Endothelial cell of umbilical vein (primary cell): ENCODE measurements at regions not wholly inside any gene's neighbourhood (a gene's known extent, or its start where the extent isn't known, plus 50 kb on each side); places are given as distances from the start of the nearest gene placed in this dataset.

ENCODE experiments used
- BruUV-seq: library from RNA; stranded (reverse); fragments of 400-500 nt; replicated peaks from 2 replicates; lab custom pipeline; 2021; lab: Mats Ljungman, UMichigan
- CTCF ChIA-PET: fragments of 300-600, 350-600 bp; sonication (Branson Sonifier 250); formaldehyde crosslinking; loops from one replicate; lab custom pipeline; 2021; ENCODE audit warnings: antibody characterized with exemption, inconsistent platforms; lab: Charles Lee
- POLR2A ChIA-PET: fragments of 300-600, 350-600 bp; sonication (Branson Sonifier 250); formaldehyde crosslinking; loops from one replicate; lab custom pipeline; 2021; ENCODE audit warnings: antibody characterized with exemption, inconsistent platforms; lab: Charles Lee
- DNase-seq: peaks from one replicate; pipeline ENCODE4 v3.0.0-alpha.2; 2011; ENCODE audit warnings: low read depth, low spot score
- FAIRE-seq: peaks from 2 replicates; lab custom pipeline; 2011; peaks lifted over from hg19 to GRCh38; lab: Jason Lieb, UNC
- H2AFZ ChIP-seq: 2 replicates; pipeline ENCODE4 v1.6.0; 2012; ENCODE audit warnings: low read depth, low read length, control low read depth, inconsistent platforms
- H3K27ac ChIP-seq: 2 replicates; pipeline ENCODE4 v1.5.1; 2011; ENCODE audit warnings: low read depth, mild to moderate bottlenecking, control low read depth, low read length, moderate library complexity; ENCODE audit not compliant: insufficient read depth
- H3K27me3 ChIP-seq, 2 experiments: 2 replicates each; pipeline versions ENCODE4 v1.6.0 to v1.6.1; 2011; ENCODE audit warnings: low read length in 2 of 2, mixed read lengths in 1 of 2; ENCODE audit not compliant: control insufficient read depth in 2 of 2, insufficient read depth in 2 of 2
- H3K36me3 ChIP-seq, 2 experiments: 2 replicates in 1 of 2; 3 replicates in 1 of 2; pipeline ENCODE4 v1.5.1; 2011; ENCODE audit warnings: low read length in 2 of 2, mild to moderate bottlenecking in 1 of 2, moderate library complexity in 1 of 2; ENCODE audit not compliant: control insufficient read depth in 2 of 2, insufficient read depth in 2 of 2; ENCODE audit errors: extremely low read depth in 1 of 2
- H3K4me1 ChIP-seq: 3 replicates; pipeline ENCODE4 v1.5.1; 2011; ENCODE audit warnings: mild to moderate bottlenecking, low read length; ENCODE audit not compliant: control insufficient read depth, insufficient read depth; ENCODE audit errors: extremely low read depth
- H3K4me2 ChIP-seq: 2 replicates; pipeline ENCODE4 v1.6.1; 2011; ENCODE audit warnings: low read length, control low read depth, mixed read lengths; ENCODE audit not compliant: insufficient read depth
- H3K4me3 ChIP-seq, 3 experiments: fragments of 200-600 bp in 1 of 3; sonication (generic), shearing (Covaris generic) in 1 of 3; replicated peaks in 1 of 3; 2 replicates each; pipeline ENCODE4 v1.5.1; 2011 to 2016; ENCODE audit warnings: control low read depth in 3 of 3, low read length in 3 of 3, mild to moderate bottlenecking in 2 of 3, inconsistent platforms in 1 of 3, low read depth in 1 of 3, moderate library complexity in 1 of 3; ENCODE audit not compliant: insufficient read depth in 1 of 3
- H3K79me2 ChIP-seq: 2 replicates; pipeline ENCODE4 v1.6.0; 2012; ENCODE audit warnings: low read length, inconsistent platforms; ENCODE audit not compliant: control insufficient read depth, insufficient read depth
- H3K9ac ChIP-seq: replicated peaks from 2 replicates; pipeline ENCODE3; 2011; ENCODE audit warnings: low read length, control low read depth; ENCODE audit not compliant: insufficient read depth; ENCODE audit errors: extremely low read depth
- H3K9me1 ChIP-seq: replicated peaks from 3 replicates; pipeline ENCODE4 v1.6.0; 2011; ENCODE audit warnings: mild to moderate bottlenecking, low read length; ENCODE audit not compliant: control insufficient read depth, insufficient read depth; ENCODE audit errors: extremely low read depth
- H3K9me3 ChIP-seq: replicated peaks from 2 replicates; pipeline ENCODE4 v1.5.1; 2012; ENCODE audit warnings: low read length, inconsistent platforms; ENCODE audit not compliant: control insufficient read depth, insufficient read depth
- H4K20me1 ChIP-seq: replicated peaks from 2 replicates; pipeline ENCODE3; 2011; ENCODE audit warnings: mild to moderate bottlenecking, low read length; ENCODE audit not compliant: control insufficient read depth, insufficient read depth; ENCODE audit errors: extremely low read depth
- EZH2 ChIP-seq: IDR thresholded peaks from 2 replicates; pipeline ENCODE4 v1.6.1; 2012; ENCODE audit warnings: borderline replicate concordance, low read depth, mild to moderate bottlenecking, moderate library complexity, low read length, inconsistent platforms; ENCODE audit not compliant: severe bottlenecking
- FOS ChIP-seq: IDR thresholded peaks from 2 replicates; pipeline ENCODE4 v1.6.1; 2011; ENCODE audit warnings: mild to moderate bottlenecking, low read length, moderate library complexity, borderline replicate concordance; ENCODE audit not compliant: insufficient read depth
- GATA2 ChIP-seq: IDR thresholded peaks from 2 replicates; pipeline ENCODE4 v1.7.0; 2011; ENCODE audit warnings: low read depth, mild to moderate bottlenecking, moderate library complexity, mixed read lengths, low read length; ENCODE audit not compliant: insufficient read length, insufficient read depth
- JUN ChIP-seq: IDR thresholded peaks from 2 replicates; pipeline ENCODE4 v1.6.1; 2011; ENCODE audit warnings: borderline replicate concordance, low read depth; ENCODE audit not compliant: insufficient read length, insufficient read depth
- MYC ChIP-seq: IDR thresholded peaks from one replicate; pipeline ENCODE4 v1.6.1; 2011; ENCODE audit warnings: mild to moderate bottlenecking, low read depth, low read length
- POLR2A ChIP-seq: IDR thresholded peaks from 2 replicates; pipeline ENCODE4 v1.6.1; 2012; ENCODE audit warnings: low read depth, mild to moderate bottlenecking, control low read depth, low read length
- POLR2AphosphoS5 ChIP-seq: IDR thresholded peaks from 2 replicates; pipeline ENCODE4 v1.6.1; 2012; ENCODE audit warnings: low read depth, mild to moderate bottlenecking, control low read depth, low read length, moderate library complexity; ENCODE audit not compliant: insufficient read depth
- dilution Hi-C: fragments of 300-500 bp; cut with MboI; formaldehyde crosslinking; loops from one replicate; pipeline ENCODE4 v1.15.0; 2019; ENCODE audit warnings: low sequenced_read_pairs; ENCODE audit not compliant: extremely low pct_ligation_motif_present
- intact Hi-C: fragments of 100-400 bp; cut with micrococcal nuclease; formaldehyde crosslinking; loops from one replicate; pipeline ENCODE4 v1.10.0; 2022
- TF ChIP-seq, protein P1 (sequence below): IDR thresholded peaks from 2 replicates; pipeline ENCODE4 v1.6.1; 2011; ENCODE audit not compliant: insufficient read depth, insufficient read length
- TF ChIP-seq, protein P2 (sequence below), 2 donors: IDR thresholded peaks; 1 replicate in 1 of 2; 2 replicates in 1 of 2; pipeline ENCODE4 v1.5.1; 2011; ENCODE audit warnings: low read length in 2 of 2, mild to moderate bottlenecking in 2 of 2, moderate library complexity in 2 of 2, control low read depth in 1 of 2, inconsistent platforms in 1 of 2, low read depth in 1 of 2; ENCODE audit not compliant: insufficient read depth in 1 of 2; ENCODE audit errors: extremely low read depth in 1 of 2

GRCh38 chr20:20895537-20895936, 183.1 kb upstream of the RALGAPA2 start:
- Histone ChIP-seq H4K20me1 (no peaks in the 10 kb centered on the region), H3K9me1 (no peaks in the 10 kb centered on the region), H3K4me1 (no peaks in the 10 kb centered on the region), H3K27ac (no peak overlapping the region), H2AFZ (no peak overlapping the region), H3K9ac (no peak overlapping the region), H3K9me3 (no peaks in the 10 kb centered on the region), H3K4me2 (no peak overlapping the region), H3K27me3 (no peaks in the 10 kb centered on the region), H3K79me2 (no peaks in the 10 kb centered on the region), H3K36me3 (no peaks in the 10 kb centered on the region), H3K4me3 (no peak overlapping the region)
- CTCF ChIA-PET: no interaction called here
- POLR2A ChIA-PET: no interaction called here
- dilution Hi-C loops (no loop called here), intact Hi-C loops (no loop called here)
- FAIRE-seq (no peak), DNase-seq (no peak)
- TF ChIP-seq EZH2 (no peak), POLR2A (no peak), FOS (no peak), GATA2 (no peak), MYC (no peak), JUN (no peak), POLR2AphosphoS5 (no peak)
- TF ChIP-seq, protein P1, sequence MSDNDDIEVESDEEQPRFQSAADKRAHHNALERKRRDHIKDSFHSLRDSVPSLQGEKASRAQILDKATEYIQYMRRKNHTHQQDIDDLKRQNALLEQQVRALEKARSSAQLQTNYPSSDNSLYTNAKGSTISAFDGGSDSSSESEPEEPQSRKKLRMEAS: no peak
- TF ChIP-seq, protein P2, sequence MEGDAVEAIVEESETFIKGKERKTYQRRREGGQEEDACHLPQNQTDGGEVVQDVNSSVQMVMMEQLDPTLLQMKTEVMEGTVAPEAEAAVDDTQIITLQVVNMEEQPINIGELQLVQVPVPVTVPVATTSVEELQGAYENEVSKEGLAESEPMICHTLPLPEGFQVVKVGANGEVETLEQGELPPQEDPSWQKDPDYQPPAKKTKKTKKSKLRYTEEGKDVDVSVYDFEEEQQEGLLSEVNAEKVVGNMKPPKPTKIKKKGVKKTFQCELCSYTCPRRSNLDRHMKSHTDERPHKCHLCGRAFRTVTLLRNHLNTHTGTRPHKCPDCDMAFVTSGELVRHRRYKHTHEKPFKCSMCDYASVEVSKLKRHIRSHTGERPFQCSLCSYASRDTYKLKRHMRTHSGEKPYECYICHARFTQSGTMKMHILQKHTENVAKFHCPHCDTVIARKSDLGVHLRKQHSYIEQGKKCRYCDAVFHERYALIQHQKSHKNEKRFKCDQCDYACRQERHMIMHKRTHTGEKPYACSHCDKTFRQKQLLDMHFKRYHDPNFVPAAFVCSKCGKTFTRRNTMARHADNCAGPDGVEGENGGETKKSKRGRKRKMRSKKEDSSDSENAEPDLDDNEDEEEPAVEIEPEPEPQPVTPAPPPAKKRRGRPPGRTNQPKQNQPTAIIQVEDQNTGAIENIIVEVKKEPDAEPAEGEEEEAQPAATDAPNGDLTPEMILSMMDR (IDR thresholded peaks at IDR 0.05; ENCODE audit: extremely low read depth in 1 of 2, insufficient read depth in 1 of 2, low read depth in 1 of 2, low read length in 2 of 2): no peak
- no TSS peak for BruUV-seq
